ENCODE measurements at regions not wholly inside any gene's neighbourhood (a gene's known extent, or its start where the extent isn't known, plus 50 kb on each side); places are given as distances from the start of the nearest gene placed in this dataset.

- Mint-ChIP-seq H3K4me3 (no peak overlapping the region), H3K4me1 (no peaks in the 10 kb centered on the region), H3K27ac (no peak overlapping the region), H3K27me3 (no peaks in the 10 kb centered on the region), H3K9me3 (peaks cover 8 to 21% (median 10%) of the 10 kb centered on the region in 3 donors), H3K36me3 (no peaks in the 10 kb centered on the region)
- H3K9me3 ChIP-seq = no peaks in the 10 kb centered on the region
- H3K4me1 ChIP-seq (ENCODE audit: control insufficient read depth in 1 of 2, extremely low read depth in 1 of 2, insufficient read depth in 2 of 2, low read length in 2 of 2) = no peaks in the 10 kb centered on the region
- H3K4me3 ChIP-seq (ENCODE audit: control insufficient read depth in 1 of 2, extremely low read depth in 1 of 2, low read length in 1 of 2) = no peak overlapping the region
- H3K27me3 ChIP-seq (replicated peaks in 1 of 2; ENCODE audit: control insufficient read depth in 2 of 2, extremely low read depth in 1 of 2, insufficient read depth in 2 of 2, low read length in 1 of 2) = no peaks in the 10 kb centered on the region
- ATAC-seq (replicated peaks in 1 of 4) = no peak
- POLR2A ChIA-PET = no interaction called here
- H3K36me3 ChIP-seq (ENCODE audit: control insufficient read depth in 2 of 2, extremely low read depth in 1 of 2, insufficient read depth in 1 of 2, low read length in 1 of 2) = no peaks in the 10 kb centered on the region
- WGBS (ENCODE audit: insufficient coverage) = no CpG with 5 or more reads among the region's 2 CpGs
- no peak for DNase-seq
- H3K27ac ChIP-seq (ENCODE audit: low read length) = no peak overlapping the region
- CTCF ChIA-PET = no interaction called here
Observed at GRCh38 chr14:82501554-82501953, 967.9 kb upstream of the SEL1L start.

GRCh38 chr14:82502043-82502442 is 968.4 kb upstream of the SEL1L start:
- Histone ChIP-seq H3K4me3 (ENCODE audit: control insufficient read depth in 1 of 2, extremely low read depth in 1 of 2, low read length in 1 of 2) (no peak overlapping the region), H3K4me1 (ENCODE audit: control insufficient read depth in 1 of 2, extremely low read depth in 1 of 2, insufficient read depth in 2 of 2, low read length in 2 of 2) (no peaks in the 10 kb centered on the region), H3K9me3 (no peaks in the 10 kb centered on the region), H3K27ac (ENCODE audit: low read length) (no peak overlapping the region), H3K36me3 (ENCODE audit: control insufficient read depth in 2 of 2, extremely low read depth in 1 of 2, insufficient read depth in 1 of 2, low read length in 1 of 2) (no peaks in the 10 kb centered on the region), H3K27me3 (replicated peaks in 1 of 2; ENCODE audit: control insufficient read depth in 2 of 2, extremely low read depth in 1 of 2, insufficient read depth in 2 of 2, low read length in 1 of 2) (no peaks in the 10 kb centered on the region)
- Mint-ChIP-seq H3K9me3 (peaks cover 6 to 18% (median 8%) of the 10 kb centered on the region in 3 donors), H3K36me3 (no peaks in the 10 kb centered on the region), H3K4me1 (no peaks in the 10 kb centered on the region), H3K27me3 (no peaks in the 10 kb centered on the region), H3K27ac (no peak overlapping the region), H3K4me3 (no peak overlapping the region)
- WGBS (ENCODE audit: insufficient coverage) = 40% methylated on average over 1 of the region's 4 CpGs
- CTCF ChIA-PET = no interaction called here
- DNase-seq = no peak
- no peak for ATAC-seq (replicated peaks in 1 of 4)
- POLR2A ChIA-PET = no interaction called here

- no peak overlapping the region for H3K4me3 ChIP-seq (ENCODE audit: control insufficient read depth in 1 of 2, extremely low read depth in 1 of 2, low read length in 1 of 2)
- H3K4me3 Mint-ChIP-seq = no peak overlapping the region
- H3K4me1 ChIP-seq (ENCODE audit: control insufficient read depth in 1 of 2, extremely low read depth in 1 of 2, insufficient read depth in 2 of 2, low read length in 2 of 2) = no peaks in the 10 kb centered on the region
- ATAC-seq (replicated peaks in 1 of 4) (no peak), DNase-seq (no peak)
- no peaks in the 10 kb centered on the region for H3K36me3 ChIP-seq (ENCODE audit: control insufficient read depth in 2 of 2, extremely low read depth in 1 of 2, insufficient read depth in 1 of 2, low read length in 1 of 2)
- H3K9me3 ChIP-seq = no peaks in the 10 kb centered on the region
- ChIA-PET POLR2A (no interaction called here), CTCF (no interaction called here)
- H3K27ac Mint-ChIP-seq = no peak overlapping the region
- H3K9me3 Mint-ChIP-seq = peaks cover 6 to 13% (median 8%) of the 10 kb centered on the region in 3 donors
- no peaks in the 10 kb centered on the region for H3K27me3 Mint-ChIP-seq
- no peaks in the 10 kb centered on the region for H3K36me3 Mint-ChIP-seq
- H3K4me1 Mint-ChIP-seq = no peaks in the 10 kb centered on the region
- no peak overlapping the region for H3K27ac ChIP-seq (ENCODE audit: low read length)
- H3K27me3 ChIP-seq (replicated peaks in 1 of 2; ENCODE audit: control insufficient read depth in 2 of 2, extremely low read depth in 1 of 2, insufficient read depth in 2 of 2, low read length in 1 of 2) = no peaks in the 10 kb centered on the region
Observed at GRCh38 chr14:82504894-82505293, 971.2 kb upstream of the SEL1L start.

- no peaks in the 10 kb centered on the region for H3K4me1 ChIP-seq (ENCODE audit: control insufficient read depth in 1 of 2, extremely low read depth in 1 of 2, insufficient read depth in 2 of 2, low read length in 2 of 2)
- ATAC-seq (replicated peaks in 1 of 4) = no peak
- no peak overlapping the region for H3K27ac Mint-ChIP-seq
- H3K27me3 ChIP-seq (replicated peaks in 1 of 2; ENCODE audit: control insufficient read depth in 2 of 2, extremely low read depth in 1 of 2, insufficient read depth in 2 of 2, low read length in 1 of 2) = no peaks in the 10 kb centered on the region
- H3K27ac ChIP-seq (ENCODE audit: low read length) = no peak overlapping the region
- ChIA-PET CTCF (interaction anchor here in 1 of 2 donors (0.7 kb wide), 1 partner anchor 325 kb away, joined by 5 read pairs; no protein-coding TSS in a partner anchor), POLR2A (no interaction called here)
- no peaks in the 10 kb centered on the region for H3K27me3 Mint-ChIP-seq
- no peaks in the 10 kb centered on the region for H3K4me1 Mint-ChIP-seq
- no peak overlapping the region for H3K4me3 ChIP-seq (ENCODE audit: control insufficient read depth in 1 of 2, extremely low read depth in 1 of 2, low read length in 1 of 2)
- DNase-seq = no peak
- H3K36me3 Mint-ChIP-seq = no peaks in the 10 kb centered on the region
- H3K36me3 ChIP-seq (ENCODE audit: control insufficient read depth in 2 of 2, extremely low read depth in 1 of 2, insufficient read depth in 1 of 2, low read length in 1 of 2) = no peaks in the 10 kb centered on the region
- H3K9me3 ChIP-seq = no peaks in the 10 kb centered on the region
- H3K9me3 Mint-ChIP-seq = peaks cover 0 to 8% (median 0%) of the 10 kb centered on the region in 3 donors
- 96% methylated on average over 4 of the region's 5 CpGs for WGBS (ENCODE audit: insufficient coverage)
- H3K4me3 Mint-ChIP-seq = no peak overlapping the region
Observed at GRCh38 chr14:82510007-82510406, 976.4 kb upstream of the SEL1L start.

- Histone ChIP-seq H3K36me3 (ENCODE audit: control insufficient read depth in 2 of 2, extremely low read depth in 1 of 2, insufficient read depth in 1 of 2, low read length in 1 of 2) (no peaks in the 10 kb centered on the region), H3K9me3 (peaks cover 2% of the 10 kb centered on the region), H3K27ac (ENCODE audit: low read length) (no peak overlapping the region), H3K27me3 (replicated peaks in 1 of 2; ENCODE audit: control insufficient read depth in 2 of 2, extremely low read depth in 1 of 2, insufficient read depth in 2 of 2, low read length in 1 of 2) (no peaks in the 10 kb centered on the region), H3K4me1 (ENCODE audit: control insufficient read depth in 1 of 2, extremely low read depth in 1 of 2, insufficient read depth in 2 of 2, low read length in 2 of 2) (no peaks in the 10 kb centered on the region), H3K4me3 (ENCODE audit: control insufficient read depth in 1 of 2, extremely low read depth in 1 of 2, low read length in 1 of 2) (no peak overlapping the region)
- ChIA-PET POLR2A (no interaction called here), CTCF (no interaction called here)
- 45% methylated on average over 1 of the region's 1 CpG for WGBS (ENCODE audit: insufficient coverage)
- no peak for DNase-seq
- H3K9me3 Mint-ChIP-seq = peaks cover 0 to 12% (median 0%) of the 10 kb centered on the region in 3 donors
- no peaks in the 10 kb centered on the region for H3K27me3 Mint-ChIP-seq
- H3K27ac Mint-ChIP-seq = no peak overlapping the region
- ATAC-seq (replicated peaks in 1 of 4) = no peak
- H3K4me3 Mint-ChIP-seq = no peak overlapping the region
- H3K4me1 Mint-ChIP-seq = no peaks in the 10 kb centered on the region
- H3K36me3 Mint-ChIP-seq = no peaks in the 10 kb centered on the region
Observed at GRCh38 chr14:82511399-82511798, 977.7 kb upstream of the SEL1L start.

GRCh38 chr14:82520765-82521164 is 987.1 kb upstream of the SEL1L start:
- peaks cover 7 to 46% (median 22%) of the 10 kb centered on the region in 3 donors for H3K9me3 Mint-ChIP-seq
- Histone ChIP-seq H3K27me3 (replicated peaks in 1 of 2; ENCODE audit: control insufficient read depth in 2 of 2, extremely low read depth in 1 of 2, insufficient read depth in 2 of 2, low read length in 1 of 2) (no peaks in the 10 kb centered on the region), H3K36me3 (ENCODE audit: control insufficient read depth in 2 of 2, extremely low read depth in 1 of 2, insufficient read depth in 1 of 2, low read length in 1 of 2) (no peaks in the 10 kb centered on the region), H3K4me1 (ENCODE audit: control insufficient read depth in 1 of 2, extremely low read depth in 1 of 2, insufficient read depth in 2 of 2, low read length in 2 of 2) (no peaks in the 10 kb centered on the region), H3K4me3 (ENCODE audit: control insufficient read depth in 1 of 2, extremely low read depth in 1 of 2, low read length in 1 of 2) (no peak overlapping the region), H3K27ac (ENCODE audit: low read length) (no peak overlapping the region), H3K9me3 (peaks cover 4% of the 10 kb centered on the region)
- H3K27ac Mint-ChIP-seq = no peak overlapping the region
- no peaks in the 10 kb centered on the region for H3K36me3 Mint-ChIP-seq
- DNase-seq = no peak
- ChIA-PET POLR2A (no interaction called here), CTCF (no interaction called here)
- no peak overlapping the region for H3K4me3 Mint-ChIP-seq
- no peaks in the 10 kb centered on the region for H3K4me1 Mint-ChIP-seq
- H3K27me3 Mint-ChIP-seq = no peaks in the 10 kb centered on the region
- WGBS (ENCODE audit: insufficient coverage) = no CpG with 5 or more reads among the region's 1 CpG
- no peak for ATAC-seq (replicated peaks in 1 of 4)

- Mint-ChIP-seq H3K27ac (no peak overlapping the region), H3K4me1 (no peaks in the 10 kb centered on the region), H3K9me3 (peaks cover 7 to 47% (median 22%) of the 10 kb centered on the region in 3 donors), H3K4me3 (no peak overlapping the region), H3K27me3 (no peaks in the 10 kb centered on the region), H3K36me3 (no peaks in the 10 kb centered on the region)
- ATAC-seq (replicated peaks in 1 of 4) (no peak), DNase-seq (no peak)
- H3K4me1 ChIP-seq (ENCODE audit: control insufficient read depth in 1 of 2, extremely low read depth in 1 of 2, insufficient read depth in 2 of 2, low read length in 2 of 2) = no peaks in the 10 kb centered on the region
- POLR2A ChIA-PET = no interaction called here
- no peaks in the 10 kb centered on the region for H3K27me3 ChIP-seq (replicated peaks in 1 of 2; ENCODE audit: control insufficient read depth in 2 of 2, extremely low read depth in 1 of 2, insufficient read depth in 2 of 2, low read length in 1 of 2)
- H3K27ac ChIP-seq (ENCODE audit: low read length) = no peak overlapping the region
- no peaks in the 10 kb centered on the region for H3K36me3 ChIP-seq (ENCODE audit: control insufficient read depth in 2 of 2, extremely low read depth in 1 of 2, insufficient read depth in 1 of 2, low read length in 1 of 2)
- no peak overlapping the region for H3K4me3 ChIP-seq (ENCODE audit: control insufficient read depth in 1 of 2, extremely low read depth in 1 of 2, low read length in 1 of 2)
- H3K9me3 ChIP-seq = peaks cover 4% of the 10 kb centered on the region
- CTCF ChIA-PET = no interaction called here
Observed at GRCh38 chr14:82521191-82521590, 987.5 kb upstream of the SEL1L start.
